ENCODE measurements at regions not wholly inside any gene's neighbourhood (a gene's known extent, or its start where the extent isn't known, plus 50 kb on each side); places are given as distances from the start of the nearest gene placed in this dataset.

- TF ChIP-seq, protein P1, sequence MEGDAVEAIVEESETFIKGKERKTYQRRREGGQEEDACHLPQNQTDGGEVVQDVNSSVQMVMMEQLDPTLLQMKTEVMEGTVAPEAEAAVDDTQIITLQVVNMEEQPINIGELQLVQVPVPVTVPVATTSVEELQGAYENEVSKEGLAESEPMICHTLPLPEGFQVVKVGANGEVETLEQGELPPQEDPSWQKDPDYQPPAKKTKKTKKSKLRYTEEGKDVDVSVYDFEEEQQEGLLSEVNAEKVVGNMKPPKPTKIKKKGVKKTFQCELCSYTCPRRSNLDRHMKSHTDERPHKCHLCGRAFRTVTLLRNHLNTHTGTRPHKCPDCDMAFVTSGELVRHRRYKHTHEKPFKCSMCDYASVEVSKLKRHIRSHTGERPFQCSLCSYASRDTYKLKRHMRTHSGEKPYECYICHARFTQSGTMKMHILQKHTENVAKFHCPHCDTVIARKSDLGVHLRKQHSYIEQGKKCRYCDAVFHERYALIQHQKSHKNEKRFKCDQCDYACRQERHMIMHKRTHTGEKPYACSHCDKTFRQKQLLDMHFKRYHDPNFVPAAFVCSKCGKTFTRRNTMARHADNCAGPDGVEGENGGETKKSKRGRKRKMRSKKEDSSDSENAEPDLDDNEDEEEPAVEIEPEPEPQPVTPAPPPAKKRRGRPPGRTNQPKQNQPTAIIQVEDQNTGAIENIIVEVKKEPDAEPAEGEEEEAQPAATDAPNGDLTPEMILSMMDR (IDR thresholded peaks at IDR 0.05; ENCODE audit: low read depth, low read length, poor library complexity, severe bottlenecking), result no peak
- no peak for TF ChIP-seq EZH2phosphoT487 (IDR thresholded peaks at IDR 0.05; ENCODE audit: borderline replicate concordance, low read length)
Measured at GRCh38 chr4:148926276-148927260, 484.4 kb upstream of the NR3C2 start.
